ENCODE measurements at regions not wholly inside any gene's neighbourhood (a gene's known extent, or its start where the extent isn't known, plus 50 kb on each side); places are given as distances from the start of the nearest gene placed in this dataset.
"Not testable (repeated sequence)": the region's sequence is repeated elsewhere in the genome, so short reads cannot be mapped to it uniquely, and the experiment has no call there.

GRCh38 chr20:5663396-5663795, 52.6 kb upstream of the GPCPD1 start:
- Histone ChIP-seq H3K4me3 (replicated peaks; ENCODE audit: insufficient read depth, low read length) (no peak overlapping the region), H3K27ac (replicated peaks) (no peak overlapping the region; the same call in 1 of the 2 replicates), H3K27me3 (ENCODE audit: insufficient read depth, poor library complexity, severe bottlenecking) (no peaks in the 10 kb centered on the region)
- TF ChIP-seq GABPA (IDR thresholded peaks at IDR 0.05; ENCODE audit: low read depth): no peak
- no peak for TF ChIP-seq REST (IDR thresholded peaks at IDR 0.05; ENCODE audit: insufficient replicate concordance, low read depth)
- no peak for TF ChIP-seq SPI1 (IDR thresholded peaks at IDR 0.05; ENCODE audit: borderline replicate concordance, low read depth)
- TF ChIP-seq POLR2AphosphoS5 (IDR thresholded peaks at IDR 0.05; ENCODE audit: low read depth): no peak
- no peak for TF ChIP-seq CTCF (IDR thresholded peaks at IDR 0.05; ENCODE audit: insufficient read depth, low read length)
- DNase-seq (ENCODE audit: low read depth in 1 of 2, low spot score in 1 of 2): no peak

GRCh38 chr20:5662769-5663168, 52.0 kb upstream of the GPCPD1 start:
- TF ChIP-seq SPI1 (IDR thresholded peaks at IDR 0.05; ENCODE audit: borderline replicate concordance, low read depth): no peak
- Histone ChIP-seq H3K27ac (replicated peaks) (peak overlapping the region; percentile 29), H3K27me3 (ENCODE audit: insufficient read depth, poor library complexity, severe bottlenecking) (no peaks in the 10 kb centered on the region), H3K4me3 (replicated peaks; ENCODE audit: insufficient read depth, low read length) (no peak overlapping the region)
- DNase-seq (ENCODE audit: low read depth in 1 of 2, low spot score in 1 of 2): no peak

DNA sequence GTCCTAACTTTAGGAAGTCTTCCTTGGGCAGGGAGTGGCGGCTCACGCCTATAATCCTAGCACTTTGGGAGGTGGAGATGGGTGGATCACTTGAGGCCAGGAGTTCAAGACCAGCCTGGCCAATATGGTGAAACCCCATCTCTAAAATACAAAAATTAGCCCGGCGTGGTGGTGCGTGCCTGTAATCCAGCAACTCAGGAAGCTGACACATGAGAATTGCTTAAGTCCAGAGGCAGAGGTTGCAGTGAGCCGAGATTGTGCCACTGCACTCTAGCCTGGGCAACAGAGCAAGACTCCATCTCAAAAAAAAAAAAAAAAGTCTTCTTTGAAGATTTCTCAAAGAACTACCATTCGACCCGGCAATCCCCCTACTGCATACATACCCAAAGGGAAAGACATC, 50.0 kb upstream of the GPCPD1 start:
- not testable (repeated sequence) for H3K27ac ChIP-seq (replicated peaks)

More for the DNA sequence above, 50.0 kb upstream of the GPCPD1 start:
- not testable (repeated sequence) for DNase-seq (ENCODE audit: low read depth in 1 of 2, low spot score in 1 of 2); H3K27me3 ChIP-seq (ENCODE audit: insufficient read depth, poor library complexity, severe bottlenecking); H3K4me3 ChIP-seq (replicated peaks; ENCODE audit: insufficient read depth, low read length)
